ENCODE measurements at regions not wholly inside any gene's neighbourhood (a gene's known extent, or its start where the extent isn't known, plus 50 kb on each side); places are given as distances from the start of the nearest gene placed in this dataset.

GRCh38 chr5:5687113-5687512 lies 264.6 kb downstream of the ICE1 start:
- H3K9ac ChIP-seq (ENCODE audit: low read length): no peak overlapping the region
- no peak overlapping the region for H3K27ac ChIP-seq (ENCODE audit: low read length)
- no peaks in the 10 kb centered on the region for H3K9me3 ChIP-seq (ENCODE audit: low read length)
- no peaks in the 10 kb centered on the region for H3F3A ChIP-seq (ENCODE audit: insufficient read depth, low read length, poor library complexity, severe bottlenecking)
- no peaks in the 10 kb centered on the region for H3K36me3 ChIP-seq (ENCODE audit: insufficient read depth, low read length)
- H4K20me1 ChIP-seq (ENCODE audit: insufficient read depth): no peaks in the 10 kb centered on the region
- H3K79me2 ChIP-seq (replicated peaks; ENCODE audit: insufficient read depth, low read length): no peaks in the 10 kb centered on the region
- H3K27me3 ChIP-seq (ENCODE audit: insufficient read depth, low read depth, low read length): no peaks in the 10 kb centered on the region
- no peak overlapping the region for H3K4me3 ChIP-seq (ENCODE audit: low read length)
- no peak overlapping the region for H2AFZ ChIP-seq (ENCODE audit: low read depth, low read length)
- TF ChIP-seq EZH2 (IDR thresholded peaks at IDR 0.05; ENCODE audit: borderline replicate concordance, insufficient read depth, low read length, poor library complexity, severe bottlenecking) (no peak), RAD21 (conservative IDR thresholded peaks at IDR 0.05) (no peak), MXI1 (conservative IDR thresholded peaks at IDR 0.05; ENCODE audit: poor library complexity, severe bottlenecking) (no peak), CTCF (IDR thresholded peaks at IDR 0.05; ENCODE audit: poor library complexity, severe bottlenecking) (no peak), TAF1 (IDR thresholded peaks at IDR 0.05; ENCODE audit: low read depth) (no peak), SMC3 (conservative IDR thresholded peaks at IDR 0.05; ENCODE audit: poor library complexity) (no peak), POLR2AphosphoS5 (IDR thresholded peaks at IDR 0.05) (no peak), EP300 (conservative IDR thresholded peaks at IDR 0.05; ENCODE audit: poor library complexity, severe bottlenecking) (no peak)
- TF ChIP-seq, protein P1, sequence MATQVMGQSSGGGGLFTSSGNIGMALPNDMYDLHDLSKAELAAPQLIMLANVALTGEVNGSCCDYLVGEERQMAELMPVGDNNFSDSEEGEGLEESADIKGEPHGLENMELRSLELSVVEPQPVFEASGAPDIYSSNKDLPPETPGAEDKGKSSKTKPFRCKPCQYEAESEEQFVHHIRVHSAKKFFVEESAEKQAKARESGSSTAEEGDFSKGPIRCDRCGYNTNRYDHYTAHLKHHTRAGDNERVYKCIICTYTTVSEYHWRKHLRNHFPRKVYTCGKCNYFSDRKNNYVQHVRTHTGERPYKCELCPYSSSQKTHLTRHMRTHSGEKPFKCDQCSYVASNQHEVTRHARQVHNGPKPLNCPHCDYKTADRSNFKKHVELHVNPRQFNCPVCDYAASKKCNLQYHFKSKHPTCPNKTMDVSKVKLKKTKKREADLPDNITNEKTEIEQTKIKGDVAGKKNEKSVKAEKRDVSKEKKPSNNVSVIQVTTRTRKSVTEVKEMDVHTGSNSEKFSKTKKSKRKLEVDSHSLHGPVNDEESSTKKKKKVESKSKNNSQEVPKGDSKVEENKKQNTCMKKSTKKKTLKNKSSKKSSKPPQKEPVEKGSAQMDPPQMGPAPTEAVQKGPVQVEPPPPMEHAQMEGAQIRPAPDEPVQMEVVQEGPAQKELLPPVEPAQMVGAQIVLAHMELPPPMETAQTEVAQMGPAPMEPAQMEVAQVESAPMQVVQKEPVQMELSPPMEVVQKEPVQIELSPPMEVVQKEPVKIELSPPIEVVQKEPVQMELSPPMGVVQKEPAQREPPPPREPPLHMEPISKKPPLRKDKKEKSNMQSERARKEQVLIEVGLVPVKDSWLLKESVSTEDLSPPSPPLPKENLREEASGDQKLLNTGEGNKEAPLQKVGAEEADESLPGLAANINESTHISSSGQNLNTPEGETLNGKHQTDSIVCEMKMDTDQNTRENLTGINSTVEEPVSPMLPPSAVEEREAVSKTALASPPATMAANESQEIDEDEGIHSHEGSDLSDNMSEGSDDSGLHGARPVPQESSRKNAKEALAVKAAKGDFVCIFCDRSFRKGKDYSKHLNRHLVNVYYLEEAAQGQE (IDR thresholded peaks at IDR 0.05; ENCODE audit: borderline replicate concordance): no peak
- no peak overlapping the region for H3K4me2 ChIP-seq (ENCODE audit: low read length)
- H3K9me2 ChIP-seq (ENCODE audit: insufficient read depth, low read length): no peaks in the 10 kb centered on the region

DNA sequence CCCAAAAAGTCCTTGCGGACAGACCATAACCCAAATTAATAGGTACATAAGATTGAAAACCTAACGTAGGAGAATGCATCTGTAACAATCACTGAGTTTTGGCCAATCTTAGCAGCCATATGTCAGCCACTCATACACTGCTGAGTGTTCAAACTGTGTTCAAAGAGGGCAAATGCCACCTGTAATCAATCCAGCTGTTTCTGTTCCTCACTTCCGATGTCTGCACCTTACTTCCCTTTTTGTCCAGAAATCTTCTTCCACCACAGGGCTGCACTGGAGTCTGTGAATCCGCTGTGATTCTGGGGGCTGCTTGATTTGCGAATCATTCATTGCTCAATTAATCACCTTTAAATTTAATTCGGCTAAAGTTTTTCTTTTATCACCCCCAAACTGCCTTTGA lies 263.9 kb downstream of the ICE1 start:
- H2AFZ ChIP-seq (ENCODE audit: low read depth, low read length): no peak overlapping the region
- H3K4me2 ChIP-seq (ENCODE audit: low read length): no peak overlapping the region
- no peaks in the 10 kb centered on the region for H3K36me3 ChIP-seq (ENCODE audit: insufficient read depth, low read length)
- H3K27me3 ChIP-seq (ENCODE audit: insufficient read depth, low read depth, low read length): no peaks in the 10 kb centered on the region
- H4K20me1 ChIP-seq (ENCODE audit: insufficient read depth): no peaks in the 10 kb centered on the region
- no peaks in the 10 kb centered on the region for H3K79me2 ChIP-seq (replicated peaks; ENCODE audit: insufficient read depth, low read length)
- H3K9me2 ChIP-seq (ENCODE audit: insufficient read depth, low read length): no peaks in the 10 kb centered on the region
- H3K4me3 ChIP-seq (ENCODE audit: low read length): no peak overlapping the region
- TF ChIP-seq EP300 (conservative IDR thresholded peaks at IDR 0.05; ENCODE audit: poor library complexity, severe bottlenecking) (no peak), POLR2AphosphoS5 (IDR thresholded peaks at IDR 0.05) (no peak), EZH2 (IDR thresholded peaks at IDR 0.05; ENCODE audit: borderline replicate concordance, insufficient read depth, low read length, poor library complexity, severe bottlenecking) (no peak), MXI1 (conservative IDR thresholded peaks at IDR 0.05; ENCODE audit: poor library complexity, severe bottlenecking) (no peak), TAF1 (IDR thresholded peaks at IDR 0.05; ENCODE audit: low read depth) (no peak), RAD21 (conservative IDR thresholded peaks at IDR 0.05) (no peak), SMC3 (conservative IDR thresholded peaks at IDR 0.05; ENCODE audit: poor library complexity) (no peak)
- TF ChIP-seq, protein P1 (IDR thresholded peaks at IDR 0.05; ENCODE audit: borderline replicate concordance): no peak
- H3F3A ChIP-seq (ENCODE audit: insufficient read depth, low read length, poor library complexity, severe bottlenecking): no peaks in the 10 kb centered on the region
- no peak overlapping the region for H3K9ac ChIP-seq (ENCODE audit: low read length)
- no peak overlapping the region for H3K27ac ChIP-seq (ENCODE audit: low read length)
- no peaks in the 10 kb centered on the region for H3K9me3 ChIP-seq (ENCODE audit: low read length)

All from neural cell (in vitro differentiated cells).